RWPE1 (cell line): ENCODE measurements at regions not wholly inside any gene's neighbourhood (a gene's known extent, or its start where the extent isn't known, plus 50 kb on each side); places are given as distances from the start of the nearest gene placed in this dataset.

ENCODE experiments used
- CTCF ChIA-PET: fragments of 350-600 bp; sonication (Branson Sonifier 250); formaldehyde crosslinking; extraction: SDS; loops from one replicate; lab custom pipeline; 2021; lab: Yijun Ruan, JAX
- POLR2A ChIA-PET: fragments of 400-600 bp; formaldehyde crosslinking; extraction: SDS; loops from one replicate; lab custom pipeline; 2020; ENCODE audit warnings: antibody characterized with exemption; ENCODE audit not compliant: low non-redundant PET; lab: Yijun Ruan, JAX
- DNase-seq: peaks from one replicate; pipeline ENCODE4 v3.0.0; 2012; ENCODE audit warnings: low spot score
- H3K27ac ChIP-seq: fragments of 450-650 bp; 2 replicates; pipeline ENCODE4 v1.5.1; 2017
- TF ChIP-seq, protein P1 (sequence below): fragments of 450-650 bp; conservative IDR thresholded peaks from 2 replicates; pipeline ENCODE4 v1.5.1; 2017; ENCODE audit warnings: low read depth, mild to moderate bottlenecking

DNA sequence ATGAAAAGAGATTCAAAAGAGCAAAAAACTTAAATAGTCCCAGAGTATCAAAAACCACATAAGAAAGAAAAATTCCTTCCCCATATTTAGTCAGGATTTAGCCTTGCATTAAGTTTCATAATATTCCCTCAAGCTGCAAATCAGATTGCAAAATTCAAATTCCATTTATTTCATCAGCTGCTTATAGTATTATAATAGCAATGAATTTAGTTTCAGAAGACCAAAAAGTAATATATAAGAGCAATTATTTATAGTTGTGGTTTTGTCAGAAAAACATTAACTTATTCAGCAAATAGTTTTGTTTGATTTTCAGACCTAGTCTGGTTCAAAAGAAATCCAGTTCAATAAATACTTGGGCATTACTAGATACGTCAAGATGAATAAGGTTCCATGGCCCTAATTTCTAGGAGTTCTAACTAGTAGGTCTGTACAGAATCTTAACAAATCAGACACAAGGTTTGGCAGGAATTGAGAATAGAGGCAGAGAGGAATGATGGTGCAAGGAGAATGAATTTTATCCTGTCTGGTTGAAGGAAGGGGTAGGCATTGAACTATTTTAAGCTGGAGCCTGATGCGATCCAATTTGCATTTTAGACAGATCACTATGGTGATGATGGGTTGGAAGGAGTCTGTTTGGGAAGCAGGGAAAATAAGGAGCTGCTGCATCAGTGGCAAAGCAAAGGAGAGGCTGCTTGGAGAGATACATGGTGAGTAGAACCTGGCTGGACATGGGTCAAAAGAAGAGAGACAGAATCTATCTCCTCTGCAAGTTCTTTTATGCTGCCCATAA is 163.9 kb upstream of the STXBP5 start:
- ChIA-PET CTCF (interaction anchor here (0.7 kb wide), 1 partner anchor 50 kb away, joined by 3 read pairs; no protein-coding TSS in a partner anchor), POLR2A (no interaction called here)
- no peak for DNase-seq
- TF ChIP-seq, protein P1, sequence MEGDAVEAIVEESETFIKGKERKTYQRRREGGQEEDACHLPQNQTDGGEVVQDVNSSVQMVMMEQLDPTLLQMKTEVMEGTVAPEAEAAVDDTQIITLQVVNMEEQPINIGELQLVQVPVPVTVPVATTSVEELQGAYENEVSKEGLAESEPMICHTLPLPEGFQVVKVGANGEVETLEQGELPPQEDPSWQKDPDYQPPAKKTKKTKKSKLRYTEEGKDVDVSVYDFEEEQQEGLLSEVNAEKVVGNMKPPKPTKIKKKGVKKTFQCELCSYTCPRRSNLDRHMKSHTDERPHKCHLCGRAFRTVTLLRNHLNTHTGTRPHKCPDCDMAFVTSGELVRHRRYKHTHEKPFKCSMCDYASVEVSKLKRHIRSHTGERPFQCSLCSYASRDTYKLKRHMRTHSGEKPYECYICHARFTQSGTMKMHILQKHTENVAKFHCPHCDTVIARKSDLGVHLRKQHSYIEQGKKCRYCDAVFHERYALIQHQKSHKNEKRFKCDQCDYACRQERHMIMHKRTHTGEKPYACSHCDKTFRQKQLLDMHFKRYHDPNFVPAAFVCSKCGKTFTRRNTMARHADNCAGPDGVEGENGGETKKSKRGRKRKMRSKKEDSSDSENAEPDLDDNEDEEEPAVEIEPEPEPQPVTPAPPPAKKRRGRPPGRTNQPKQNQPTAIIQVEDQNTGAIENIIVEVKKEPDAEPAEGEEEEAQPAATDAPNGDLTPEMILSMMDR = no peak
- H3K27ac ChIP-seq = no peak overlapping the region

DNA sequence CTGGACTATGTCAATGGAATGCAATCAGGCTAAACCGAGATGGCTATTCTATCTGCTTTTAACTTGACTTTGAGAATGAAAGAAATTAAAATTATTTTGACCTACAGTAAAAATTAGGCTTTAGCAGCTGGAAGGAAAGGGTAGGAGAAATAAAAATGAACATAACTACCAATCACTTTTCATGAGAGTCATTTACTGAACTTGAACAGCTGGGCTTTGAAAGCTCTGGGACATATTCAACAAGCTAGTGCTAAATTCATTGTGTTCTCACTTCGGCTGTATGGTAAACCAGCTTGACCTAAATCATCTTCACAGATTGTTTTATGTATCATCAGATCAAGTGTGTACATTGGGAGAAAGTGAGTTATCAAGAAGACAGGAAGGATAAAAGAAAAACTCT is 161.5 kb upstream of the STXBP5 start:
- H3K27ac ChIP-seq = no peak overlapping the region
- TF ChIP-seq, protein P1 = no peak
- no peak for DNase-seq
- ChIA-PET CTCF (interaction anchor here (0.5 to 0.6 kb wide), 2 partner anchors 178 to 336 kb away, joined by 3 to 6 read pairs; no protein-coding TSS in a partner anchor), POLR2A (no interaction called here)

DNA sequence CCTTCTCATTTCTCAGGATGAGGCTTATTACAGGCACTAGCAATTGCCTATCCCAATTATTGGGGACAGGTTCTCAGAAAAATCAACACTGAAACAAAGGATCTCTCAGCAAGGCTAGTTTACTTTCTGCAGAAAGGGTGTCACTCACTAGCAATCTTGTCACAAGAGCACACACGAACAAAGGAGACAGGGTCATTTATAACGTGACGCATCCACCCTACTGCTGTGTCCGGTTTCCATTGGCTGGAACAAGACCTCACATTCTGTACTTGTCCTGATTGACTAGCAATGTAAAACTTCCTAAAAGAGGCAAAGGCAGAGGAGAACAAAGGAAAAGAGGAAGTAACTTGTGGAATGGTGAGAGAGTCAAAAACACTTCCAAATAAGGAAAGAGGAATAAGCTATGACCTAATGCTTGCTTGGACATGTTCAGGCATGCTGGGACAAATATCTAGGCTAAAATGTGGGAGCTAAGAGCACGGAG is 160.2 kb upstream of the STXBP5 start:
- no peak for DNase-seq
- TF ChIP-seq, protein P1 = no peak
- POLR2A ChIA-PET = no interaction called here
- no peak overlapping the region for H3K27ac ChIP-seq
- CTCF ChIA-PET = interaction anchor here (0.6 kb wide), 1 partner anchor 182 kb away, joined by 3 read pairs; no protein-coding TSS in a partner anchor

DNA sequence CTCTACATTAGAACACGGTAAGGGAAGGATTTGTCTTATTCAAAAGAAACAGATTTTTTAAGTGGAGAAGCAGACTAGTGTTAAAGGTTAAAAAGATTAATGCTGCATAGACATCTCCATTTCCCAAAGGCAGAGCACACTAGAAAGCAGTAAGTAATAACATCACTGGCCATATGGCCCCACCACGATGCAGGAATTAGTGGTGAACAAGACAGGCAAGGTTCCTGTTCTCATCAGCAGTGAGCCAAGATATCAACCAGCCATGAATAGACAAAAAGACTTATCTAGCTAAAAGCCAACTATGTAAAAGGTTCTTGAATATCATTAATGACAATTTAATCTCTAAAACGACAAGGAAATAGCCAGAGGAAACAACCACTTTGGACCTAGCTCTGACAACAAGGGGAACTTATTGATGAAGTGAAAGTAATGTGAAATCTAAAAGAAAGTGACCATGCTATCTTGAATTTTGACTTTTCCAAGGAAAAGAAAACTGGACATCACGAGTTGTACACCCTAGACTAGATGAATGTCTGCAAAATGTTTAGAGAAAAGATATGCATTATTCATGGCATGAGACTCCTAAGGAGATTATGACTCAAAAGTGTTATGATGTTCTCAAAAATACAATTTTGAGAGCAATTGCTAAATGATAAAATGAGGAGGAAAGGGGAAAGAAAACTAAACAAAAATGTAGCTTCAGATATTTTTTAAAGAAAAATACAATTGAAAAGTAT is 157.9 kb upstream of the STXBP5 start:
- ChIA-PET CTCF (no interaction called here), POLR2A (no interaction called here)
- no peak overlapping the region for H3K27ac ChIP-seq
- DNase-seq = no peak
- TF ChIP-seq, protein P1 = no peak

DNA sequence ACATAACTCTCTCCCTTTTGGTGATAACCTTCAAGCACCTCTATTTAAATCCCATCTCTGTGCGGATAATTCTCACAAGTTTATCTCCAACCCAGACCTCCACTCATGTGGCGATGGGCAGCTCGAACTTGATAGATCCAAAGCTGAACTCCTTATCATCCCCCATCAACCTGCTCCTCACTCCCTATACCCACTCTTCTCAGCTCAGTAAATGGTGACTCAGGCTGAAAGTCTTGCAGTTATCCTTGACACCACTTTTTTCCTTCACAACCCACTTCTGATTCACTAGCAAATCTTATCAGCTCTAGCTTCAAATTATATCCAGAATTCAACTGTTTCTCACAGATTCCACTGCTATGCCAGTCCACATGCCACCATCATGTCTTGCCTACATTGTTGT is 155.3 kb upstream of the STXBP5 start:
- POLR2A ChIA-PET = no interaction called here
- no peak for DNase-seq
- TF ChIP-seq, protein P1 = no peak
- H3K27ac ChIP-seq = no peak overlapping the region
- CTCF ChIA-PET = no interaction called here

DNA sequence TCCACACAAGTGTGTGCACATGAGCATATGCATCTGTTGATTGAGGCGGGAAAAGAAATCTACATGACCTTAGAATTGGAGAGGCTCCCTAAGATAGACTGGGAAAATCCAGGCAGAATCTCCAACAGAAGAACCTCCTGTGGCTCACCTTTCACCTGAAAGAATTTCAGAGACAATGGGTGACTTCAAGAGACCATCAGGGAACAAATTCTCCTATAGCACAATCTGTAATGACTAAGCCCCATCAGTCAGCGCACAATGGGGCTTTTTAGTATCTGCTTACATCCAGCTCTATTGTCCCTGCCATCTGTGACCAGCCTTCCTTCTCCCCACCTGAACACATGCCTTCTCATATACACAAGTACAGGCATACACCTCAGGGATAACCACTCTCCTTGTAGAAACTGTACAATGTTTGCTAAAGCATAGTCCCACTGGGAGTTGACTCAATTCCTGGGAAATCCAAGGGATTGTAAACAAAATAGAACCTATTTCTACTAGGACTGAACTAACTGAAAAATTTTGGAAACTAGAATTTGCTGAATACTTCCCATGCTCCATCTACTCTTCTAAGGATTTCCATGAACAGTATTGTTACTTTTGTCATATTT is 150.8 kb upstream of the STXBP5 start:
- ChIA-PET CTCF (no interaction called here), POLR2A (no interaction called here)
- H3K27ac ChIP-seq = no peak overlapping the region
- DNase-seq = no peak
- TF ChIP-seq, protein P1 = no peak
